Activated CD8-positive, alpha-beta memory T cell treated with anti-CD3 and anti-CD28 coated beads for 1 hour (primary cell): ENCODE measurements at regions not wholly inside any gene's neighbourhood (a gene's known extent, or its start where the extent isn't known, plus 50 kb on each side); places are given as distances from the start of the nearest gene placed in this dataset.

Source experiments
- DNase-seq, 2 donors: peaks; one replicate each; pipeline ENCODE4 v3.0.0-alpha.2; 2020; ENCODE audit warnings: low read depth in 1 of 2; ENCODE audit errors: extremely low read depth in 1 of 2

DNA sequence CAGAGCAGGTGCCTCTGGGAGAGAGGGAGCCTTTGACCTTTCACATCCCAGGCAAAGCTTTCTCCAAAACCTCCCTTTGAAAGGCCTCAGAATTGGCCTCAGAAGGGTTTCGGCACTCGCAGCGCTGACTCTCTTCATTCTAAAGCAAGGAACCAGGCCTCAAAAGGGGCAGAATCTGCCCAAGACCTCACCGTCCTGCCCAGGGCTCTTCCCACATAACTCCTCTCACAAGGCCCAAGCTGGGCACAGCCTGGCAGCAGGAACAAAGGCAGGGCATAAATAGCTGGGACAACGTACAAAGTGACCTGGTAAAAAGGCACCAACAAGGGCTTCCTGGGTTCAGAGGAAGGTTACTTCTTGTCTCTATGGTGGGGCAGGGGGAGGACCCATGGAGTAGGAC lies 166.3 kb upstream of the FSTL4 start:
- no peak for DNase-seq

DNA sequence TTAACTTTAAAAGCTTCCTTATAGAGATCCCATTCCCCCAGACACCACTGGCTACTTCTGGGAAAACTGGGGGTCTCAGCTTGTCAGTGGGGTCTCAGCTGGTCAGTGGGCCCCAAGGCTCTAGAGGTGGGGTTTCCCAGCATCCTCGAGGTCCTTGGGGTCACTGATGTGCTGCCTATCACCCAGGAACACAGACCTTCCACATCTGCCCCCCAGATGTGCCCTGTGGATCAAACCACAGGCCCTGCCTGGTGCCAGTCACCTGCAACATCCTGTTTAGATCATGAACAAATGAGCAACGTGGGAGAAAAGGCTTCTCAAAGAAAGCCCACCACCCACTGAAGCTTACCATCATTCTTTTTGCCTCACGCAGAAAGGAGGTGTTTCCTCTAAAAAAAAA lies 165.6 kb upstream of the FSTL4 start:
- no peak for DNase-seq

DNA sequence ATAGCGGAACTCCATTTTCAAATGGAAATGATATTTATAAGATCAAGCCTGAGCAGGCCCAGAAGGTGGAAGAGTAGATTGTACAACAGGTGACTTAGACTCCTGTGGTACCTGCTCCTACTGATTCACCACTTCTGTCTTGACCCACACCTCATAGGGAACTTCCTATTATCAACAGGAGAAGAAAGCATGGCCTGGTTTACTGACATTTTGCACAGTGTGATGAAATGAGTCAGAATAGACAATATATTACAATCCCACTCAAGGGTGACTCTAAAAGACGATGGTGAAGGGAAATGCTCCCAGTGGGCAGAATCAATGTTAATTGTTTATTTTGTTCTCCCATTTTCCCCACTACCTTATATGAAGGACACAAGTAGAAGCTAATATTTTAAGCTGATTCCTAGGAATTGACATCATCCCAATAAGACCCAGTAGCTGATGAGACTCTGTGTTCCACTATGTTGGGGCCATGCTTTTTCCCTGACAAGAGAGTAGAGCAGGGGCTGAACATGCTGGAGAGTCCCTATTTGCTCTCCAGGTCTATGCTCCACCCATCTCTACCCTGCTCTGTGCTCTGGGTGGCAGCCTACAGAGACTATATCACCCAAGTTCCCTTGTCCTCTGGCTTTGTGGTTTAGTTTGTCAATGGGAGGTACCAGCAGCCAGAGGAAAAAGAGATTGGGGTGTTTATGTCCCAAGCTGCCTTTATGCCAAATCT lies 163.4 kb upstream of the FSTL4 start:
- no peak for DNase-seq

- DNase-seq = no peak
These were observed 161.2 kb upstream of the FSTL4 start for GRCh38 chr5:133773247-133774202.

- DNase-seq = no peak
These were observed 157.5 kb upstream of the FSTL4 start for GRCh38 chr5:133769842-133770241.

- no peak for DNase-seq
These were observed 151.4 kb upstream of the FSTL4 start for GRCh38 chr5:133763744-133764143.

DNA sequence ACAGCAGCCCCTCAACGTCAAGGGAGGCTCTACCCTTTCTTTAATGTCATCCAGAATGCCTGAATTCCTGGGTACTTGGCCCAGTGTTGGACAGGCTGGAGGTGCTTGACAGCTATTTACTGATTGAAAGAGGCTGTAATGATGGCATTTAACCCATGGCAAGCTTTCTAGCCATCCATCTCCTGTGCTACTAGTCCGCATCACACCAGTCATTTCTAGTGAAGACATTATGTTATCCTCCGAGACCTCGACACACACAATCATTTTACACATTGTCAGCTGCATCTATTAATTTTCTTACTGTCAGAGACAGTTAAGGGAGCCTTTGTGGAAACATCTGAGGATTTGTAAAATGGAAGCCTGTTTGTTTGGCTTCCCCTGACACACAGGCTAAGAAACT lies 149.3 kb upstream of the FSTL4 start:
- no peak for DNase-seq

GRCh38 chr5:133760532-133760931 lies 148.2 kb upstream of the FSTL4 start:
- DNase-seq = no peak

- DNase-seq = no peak
These were observed 146.3 kb upstream of the FSTL4 start for GRCh38 chr5:133758641-133759040.

DNA sequence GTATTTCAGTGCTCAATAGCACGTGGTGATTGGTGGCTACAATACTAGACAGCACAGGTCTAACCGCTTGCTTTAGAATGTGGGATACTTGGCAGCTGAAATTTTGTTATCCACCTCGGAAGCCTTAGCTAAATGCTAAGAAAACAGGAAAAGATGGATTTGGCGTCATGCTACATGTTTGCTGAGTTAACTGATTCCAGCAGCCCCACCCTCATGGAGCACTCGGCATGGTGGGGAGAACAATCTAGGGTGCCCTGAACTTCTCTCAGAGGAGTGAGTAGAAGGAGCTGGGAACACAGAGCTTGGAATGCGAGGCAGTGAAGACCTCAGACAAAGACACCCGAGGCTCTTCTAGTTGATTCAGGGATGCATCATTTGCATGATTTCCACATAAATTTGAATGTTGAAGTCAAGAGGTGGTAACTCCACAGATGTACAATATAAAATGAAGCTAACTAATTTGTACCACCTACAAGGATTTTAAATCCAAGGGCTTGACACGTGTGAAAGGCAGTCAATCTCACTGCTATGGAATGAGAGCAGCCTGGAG lies 145.1 kb upstream of the FSTL4 start:
- DNase-seq = no peak

DNA sequence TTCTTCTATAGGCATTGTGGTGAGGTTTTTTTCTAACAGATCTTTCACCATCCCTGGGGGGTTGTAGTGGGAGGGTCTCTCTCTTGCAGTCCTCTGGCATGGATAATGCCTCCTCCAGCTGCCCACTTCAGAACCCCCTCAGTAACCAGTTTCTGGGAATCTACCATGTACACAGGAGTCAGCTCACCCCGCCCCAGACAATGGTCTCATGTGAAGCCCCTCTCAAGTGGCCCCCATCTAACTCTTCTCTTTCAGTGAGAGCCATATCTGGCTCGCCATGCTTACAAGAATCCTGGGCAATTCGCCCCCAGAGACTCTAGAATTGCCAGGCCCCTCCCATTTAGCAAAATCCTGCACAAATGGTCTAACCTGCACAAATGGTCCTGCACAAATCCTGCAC lies 144.4 kb upstream of the FSTL4 start:
- no peak for DNase-seq

DNA sequence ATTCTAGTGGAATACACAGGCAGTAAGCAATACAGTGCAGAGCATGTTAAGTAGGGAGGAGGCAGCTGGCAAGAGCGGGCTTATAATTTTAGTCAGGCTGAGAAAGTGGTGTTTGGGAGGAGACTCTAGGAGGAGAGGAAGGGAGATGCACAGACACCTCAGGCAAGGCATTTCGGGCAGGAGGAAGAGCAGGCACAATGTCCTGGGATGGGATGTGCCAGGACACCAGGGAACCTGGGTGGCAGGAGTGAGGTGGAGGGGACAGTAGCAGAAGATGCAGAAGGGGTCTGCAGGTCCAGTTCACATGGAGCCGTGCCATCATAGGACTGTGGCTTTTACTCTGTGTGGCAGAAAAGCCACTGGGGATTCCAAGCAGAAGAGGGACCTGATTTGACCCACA lies 143.7 kb upstream of the FSTL4 start:
- DNase-seq = no peak

DNA sequence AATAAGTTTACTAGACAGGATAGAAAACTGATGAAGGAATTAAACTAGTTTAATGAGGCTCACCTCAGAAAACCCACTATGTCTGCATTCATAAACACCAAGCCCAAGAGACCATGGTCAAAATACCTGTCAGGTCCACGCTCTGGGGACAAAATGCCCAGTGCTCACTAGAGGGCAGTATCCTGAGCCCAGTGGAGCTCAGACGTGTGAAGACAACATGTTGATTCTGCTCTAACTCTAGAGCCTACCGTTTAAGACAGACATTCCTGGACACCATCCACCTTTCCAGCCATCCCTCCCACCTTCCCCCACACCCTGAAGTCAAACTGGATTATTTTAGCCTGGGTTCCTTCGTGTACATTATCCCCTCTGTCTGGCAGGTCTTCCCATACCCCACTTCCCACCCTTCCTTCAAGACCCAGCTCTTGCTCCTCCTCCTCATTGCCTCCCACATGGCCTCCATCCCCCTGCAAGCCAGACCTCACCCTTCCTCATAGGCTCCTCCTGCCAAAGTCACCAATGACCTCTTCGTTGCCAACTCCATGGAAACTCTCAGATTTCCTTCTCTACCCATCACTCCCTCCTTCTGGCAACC lies 142.3 kb upstream of the FSTL4 start:
- DNase-seq = no peak

DNA sequence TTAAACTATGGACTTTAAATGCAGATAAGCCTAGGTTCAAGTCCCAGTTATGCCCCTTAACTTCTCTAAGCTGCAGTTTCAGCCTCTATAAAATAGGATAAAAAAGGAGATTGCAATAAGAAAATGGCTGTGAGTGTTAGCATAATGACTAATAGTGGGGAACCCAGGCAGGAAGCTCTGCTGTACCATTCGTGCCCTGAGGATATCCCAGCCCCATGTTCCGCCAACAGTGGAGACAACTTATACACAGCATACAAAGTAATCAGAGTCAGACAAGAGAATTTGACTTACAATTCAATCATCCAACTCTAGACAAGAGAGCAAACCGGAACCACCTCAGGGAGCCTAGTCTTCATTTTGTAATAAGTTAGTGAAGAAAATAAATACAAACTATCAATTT lies 141.5 kb upstream of the FSTL4 start:
- DNase-seq = no peak

DNA sequence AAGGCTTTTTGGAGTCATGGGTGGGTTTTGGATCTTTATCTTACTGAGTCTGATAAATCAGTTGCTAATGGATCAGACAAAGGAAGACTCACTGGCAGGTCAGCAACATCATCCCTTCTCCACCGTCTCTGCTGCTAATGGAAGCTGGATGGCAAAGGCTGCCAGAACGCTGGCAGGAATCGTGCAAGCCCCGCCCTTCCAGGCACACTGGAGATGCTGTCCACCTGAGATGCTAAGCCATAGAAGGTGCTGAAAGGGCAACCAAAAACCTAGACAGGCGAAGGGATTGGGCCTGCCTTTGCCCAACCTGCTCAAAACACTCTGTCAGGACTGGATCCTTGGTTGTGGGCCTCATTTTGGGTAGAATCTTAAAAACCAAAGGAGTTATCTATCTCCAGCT lies 139.5 kb upstream of the FSTL4 start:
- DNase-seq = no peak

- no peak for DNase-seq
These were observed 139.1 kb upstream of the FSTL4 start for GRCh38 chr5:133751421-133751820.

DNA sequence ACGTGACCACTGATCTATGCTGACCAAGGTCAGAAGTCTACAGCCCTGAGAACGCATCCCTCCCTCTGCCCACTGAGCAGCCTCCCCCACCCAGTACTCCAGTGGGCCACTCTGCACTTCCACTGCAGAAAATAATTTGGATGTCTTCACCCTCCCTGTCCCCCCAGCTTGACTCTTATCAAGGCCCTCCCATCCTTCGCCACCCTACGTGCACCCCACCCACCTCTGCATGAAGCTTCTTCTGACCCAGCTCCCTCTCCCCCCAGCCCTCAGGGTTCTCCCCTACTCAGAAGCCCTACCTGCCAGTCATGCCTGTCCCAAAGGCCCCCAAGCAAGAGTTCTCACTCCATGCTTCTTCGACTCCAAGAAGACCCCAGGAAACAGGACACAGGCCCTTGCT lies 138.5 kb upstream of the FSTL4 start:
- no peak for DNase-seq

DNA sequence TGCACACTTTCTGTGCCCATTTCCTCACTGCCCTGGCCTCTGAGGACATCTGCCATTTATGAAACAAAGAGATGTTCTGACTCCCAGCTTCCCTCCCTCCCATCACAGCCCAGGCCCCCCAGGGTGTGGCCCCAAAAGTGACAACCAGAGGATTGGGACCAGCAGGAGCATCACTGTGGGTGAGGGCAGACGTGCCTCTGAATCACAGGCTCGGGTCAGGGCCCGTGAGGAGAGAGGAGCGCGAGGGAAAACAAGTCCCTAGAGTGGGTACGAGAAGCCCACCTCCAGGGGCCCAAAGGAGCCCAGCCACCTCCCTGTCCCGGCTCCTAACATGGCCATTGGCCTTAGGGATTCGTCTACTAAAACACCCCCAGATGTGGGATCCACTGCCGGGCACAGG lies 138.0 kb upstream of the FSTL4 start:
- DNase-seq = no peak

DNA sequence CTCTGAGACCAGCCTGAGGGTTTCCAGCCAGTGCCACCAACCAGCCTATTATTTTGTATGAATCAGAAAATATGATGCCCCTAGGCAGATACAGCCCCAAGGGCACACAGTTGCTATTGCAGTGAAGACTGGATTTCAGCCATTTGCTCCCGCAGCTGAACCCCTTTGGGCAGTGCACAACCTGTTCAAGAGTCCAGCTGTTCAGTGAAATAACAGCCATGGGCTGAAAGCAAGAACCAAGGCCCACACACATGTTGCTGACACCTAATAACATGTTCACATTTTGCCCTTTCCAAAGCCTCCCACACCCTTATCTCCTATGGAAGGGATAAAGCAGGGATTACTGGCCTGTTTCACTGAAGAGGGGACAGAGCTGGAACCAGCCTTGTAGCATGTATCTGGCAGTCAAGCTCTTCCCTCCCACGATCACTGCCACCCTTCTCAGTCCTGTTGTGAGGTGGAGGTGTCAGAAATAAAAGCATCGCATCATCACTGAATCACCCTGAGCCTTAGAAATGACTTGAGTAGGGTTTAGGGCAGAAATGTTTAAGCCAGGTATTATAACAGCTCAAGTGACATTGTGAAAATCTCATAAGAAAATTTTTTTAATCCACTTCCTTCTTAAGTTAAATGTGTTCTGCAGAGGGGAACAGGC lies 137.1 kb upstream of the FSTL4 start:
- no peak for DNase-seq

DNA sequence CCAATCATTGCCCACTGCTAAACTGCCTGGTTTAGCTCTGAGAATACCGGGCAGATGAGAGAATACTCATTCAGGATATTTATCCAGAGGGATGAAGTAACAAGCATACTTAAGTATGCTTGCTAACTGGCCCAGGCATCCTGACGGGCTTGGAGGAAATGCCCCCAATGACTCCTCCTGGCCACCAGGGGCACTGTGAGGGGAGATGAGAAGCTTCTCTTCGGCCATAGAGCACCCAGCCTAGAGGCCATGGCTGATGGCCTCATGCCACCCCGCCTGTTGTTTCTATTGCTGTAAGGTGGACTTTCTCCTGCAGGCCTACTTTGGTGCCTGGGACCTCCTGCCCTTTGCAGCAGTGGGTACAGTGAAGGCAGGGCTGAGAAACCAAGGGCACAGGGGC lies 134.5 kb upstream of the FSTL4 start:
- DNase-seq = no peak

DNA sequence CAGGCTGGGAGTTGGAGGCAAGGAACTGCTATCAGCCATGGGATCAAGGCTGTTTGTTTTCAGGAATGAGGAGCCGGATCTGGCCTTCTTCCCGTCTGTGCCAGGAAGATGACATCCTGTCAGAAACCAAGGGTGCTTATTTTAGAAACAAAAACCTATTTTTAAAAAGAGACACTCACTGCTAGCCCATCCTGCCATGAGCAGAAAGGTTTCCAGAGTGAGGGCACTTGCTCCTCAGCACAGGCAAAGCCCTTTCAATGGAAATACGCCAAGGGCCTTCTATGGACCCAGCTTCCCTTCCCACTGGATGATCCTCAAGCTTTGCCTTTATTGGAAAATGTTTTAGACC lies 132.6 kb upstream of the FSTL4 start:
- no peak for DNase-seq
